Naive thymus-derived CD4-positive, alpha-beta T cell (primary cell): ENCODE measurements at regions not wholly inside any gene's neighbourhood (a gene's known extent, or its start where the extent isn't known, plus 50 kb on each side); places are given as distances from the start of the nearest gene placed in this dataset.

Experiments
- ATAC-seq: fragments of 150-1000 bp; cut with Tn5 transposase; 2 replicates; pipeline ENCODE4 v1.10.0; 2021; ENCODE audit warnings: mild to moderate bottlenecking, moderate library complexity
- CTCF ChIA-PET: fragments of 350-600 bp; sonication (Branson Sonifier 250); formaldehyde crosslinking; loops from one replicate; lab custom pipeline; 2021; ENCODE audit warnings: antibody characterized with exemption; lab: Charles Lee
- POLR2A ChIA-PET: fragments of 350-600 bp; sonication (Branson Sonifier 250); formaldehyde crosslinking; loops from one replicate; lab custom pipeline; 2021; ENCODE audit warnings: antibody characterized with exemption, inconsistent platforms; lab: Charles Lee
- DNase-seq, 9 donors: peaks; one replicate each; pipeline versions ENCODE4 v3.0.0 to v3.0.0-alpha.2; 2020 to 2022; ENCODE audit warnings: mixed read lengths in 1 of 9
- H3K27ac ChIP-seq: one replicate; pipeline ENCODE4 v1.7.0; 2013; ENCODE audit warnings: mild to moderate bottlenecking, low read depth, low read length, moderate library complexity
- H3K27me3 ChIP-seq, 2 donors: one replicate each; pipeline ENCODE4 v1.7.0; 2013; ENCODE audit warnings: low read length in 2 of 2, mild to moderate bottlenecking in 2 of 2, moderate library complexity in 2 of 2; ENCODE audit not compliant: control insufficient read depth in 2 of 2, insufficient read depth in 2 of 2
- H3K36me3 ChIP-seq, 3 experiments: 1 replicate in 2 of 3; 2 replicates in 1 of 3; pipeline ENCODE4 v1.7.0; 2013; ENCODE audit warnings: low read length in 3 of 3, mild to moderate bottlenecking in 3 of 3, moderate library complexity in 1 of 3; ENCODE audit not compliant: insufficient read depth in 3 of 3, control insufficient read depth in 2 of 3
- H3K4me1 ChIP-seq, 2 donors: one replicate each; pipeline ENCODE4 v1.7.0; 2013; ENCODE audit warnings: low read length in 2 of 2, mild to moderate bottlenecking in 2 of 2, moderate library complexity in 1 of 2; ENCODE audit not compliant: control insufficient read depth in 2 of 2, insufficient read depth in 2 of 2
- H3K4me3 ChIP-seq: 2 replicates; pipeline ENCODE4 v1.7.0; 2013; ENCODE audit warnings: mild to moderate bottlenecking, low read length
- H3K9me3 ChIP-seq, 3 experiments: 1 replicate in 2 of 3; 2 replicates in 1 of 3; pipeline ENCODE4 v1.7.0; 2013; ENCODE audit warnings: low read length in 3 of 3; ENCODE audit not compliant: control insufficient read depth in 2 of 3
- H3K27ac Mint-ChIP-seq, 9 donors: one replicate each; pipeline ENCODE4 v1.8.0; 2020 to 2022; ENCODE audit warnings: mixed read lengths in 9 of 9, mild to moderate bottlenecking in 8 of 9, moderate library complexity in 5 of 9, inconsistent platforms in 2 of 9
- H3K27me3 Mint-ChIP-seq, 5 donors: one replicate each; pipeline ENCODE4 v1.8.0; 2021 to 2022; ENCODE audit warnings: mixed read lengths in 5 of 5, mild to moderate bottlenecking in 1 of 5
- H3K36me3 Mint-ChIP-seq, 5 donors: one replicate each; pipeline ENCODE4 v1.8.0; 2020 to 2022; ENCODE audit warnings: mixed read lengths in 5 of 5, mild to moderate bottlenecking in 3 of 5, inconsistent platforms in 1 of 5
- H3K4me1 Mint-ChIP-seq, 7 donors: one replicate each; pipeline ENCODE4 v1.8.0; 2020 to 2022; ENCODE audit warnings: mixed read lengths in 7 of 7, mild to moderate bottlenecking in 3 of 7, inconsistent platforms in 1 of 7
- H3K4me3 Mint-ChIP-seq, 10 donors: one replicate each; pipeline ENCODE4 v1.8.0; 2020 to 2022; ENCODE audit warnings: mild to moderate bottlenecking in 10 of 10, mixed read lengths in 10 of 10, moderate library complexity in 6 of 10, inconsistent platforms in 2 of 10
- H3K9me3 Mint-ChIP-seq, 11 donors: one replicate each; pipeline ENCODE4 v1.8.0; 2020 to 2022; ENCODE audit warnings: mixed read lengths in 11 of 11, mild to moderate bottlenecking in 4 of 11, inconsistent platforms in 1 of 11, moderate library complexity in 1 of 11
- intact Hi-C, 2 donors: fragments of 100-400 bp; cut with micrococcal nuclease; formaldehyde crosslinking; loops; one replicate each; pipeline ENCODE4 v1.15.1; 2023

DNA sequence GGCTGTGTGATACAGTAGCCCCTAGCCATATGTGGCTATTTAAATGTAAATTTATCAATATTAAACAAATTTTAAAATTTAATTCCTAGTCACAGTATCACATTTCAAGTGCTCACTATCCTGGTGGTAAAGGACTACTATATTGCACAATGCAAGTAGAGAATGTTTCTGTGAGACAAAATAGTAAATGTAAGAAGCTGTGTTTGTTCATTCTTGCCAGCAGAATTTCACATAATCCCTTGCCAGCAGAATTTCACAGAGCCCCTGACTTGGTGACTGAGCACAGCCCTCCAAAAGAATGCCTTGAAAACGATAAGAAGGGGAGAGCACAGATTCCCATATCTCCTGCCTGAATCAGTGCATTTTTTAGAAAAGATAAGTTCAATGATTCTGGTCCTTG is 75.9 kb upstream of the SELENOP start:
- H3K36me3 Mint-ChIP-seq = no peaks in the 10 kb centered on the region
- ChIA-PET CTCF (interaction anchor here (1.0 kb wide), 1 partner anchor 223 kb away, joined by 3 read pairs; no protein-coding TSS in a partner anchor), POLR2A (no interaction called here)

DNA sequence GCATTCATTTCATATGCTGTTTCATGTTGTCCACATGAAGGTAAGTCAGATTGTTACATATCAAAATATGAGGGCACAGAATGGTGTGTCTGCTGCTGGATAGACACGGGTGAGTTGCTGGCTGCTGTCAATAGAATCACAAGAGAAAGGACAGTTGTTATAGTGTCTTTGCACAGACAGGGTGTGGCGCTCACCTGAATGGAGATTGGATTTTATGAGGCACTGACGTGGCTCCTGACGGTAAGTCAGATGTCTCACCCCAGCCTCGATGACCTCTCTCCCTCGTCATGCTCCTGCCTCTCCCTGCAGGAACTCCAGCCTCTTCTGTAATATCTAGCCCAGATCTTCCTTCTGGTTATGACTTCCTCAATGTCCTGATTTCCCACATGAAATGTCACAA is 75.4 kb upstream of the SELENOP start:
- ATAC-seq = no peak
- Mint-ChIP-seq H3K4me3 (no peak overlapping the region), H3K27me3 (peaks cover 5 to 31% (median 7%) of the 10 kb centered on the region in 5 donors), H3K27ac (no peak overlapping the region), H3K9me3 (no peaks in the 10 kb centered on the region), H3K36me3 (no peaks in the 10 kb centered on the region), H3K4me1 (no peaks in the 10 kb centered on the region)
- Histone ChIP-seq H3K4me1 (no peaks in the 10 kb centered on the region), H3K27ac (no peak overlapping the region), H3K9me3 (no peaks in the 10 kb centered on the region), H3K36me3 (no peaks in the 10 kb centered on the region), H3K4me3 (no peak overlapping the region), H3K27me3 (no peaks in the 10 kb centered on the region)
- DNase-seq = no peak
- intact Hi-C loops = loop anchor here in 1 of 2 donors (10.0 kb wide), 1 partner anchor 302 kb away; no protein-coding TSS in a partner anchor
- CTCF ChIA-PET = interaction anchor here (1.0 kb wide), 1 partner anchor 223 kb away, joined by 3 read pairs; no protein-coding TSS in a partner anchor
- POLR2A ChIA-PET = no interaction called here

More for the DNA sequence above, 75.9 kb upstream of the SELENOP start:
- Mint-ChIP-seq H3K27me3 (peaks cover 5 to 34% (median 7%) of the 10 kb centered on the region in 5 donors), H3K4me3 (no peak overlapping the region), H3K9me3 (no peaks in the 10 kb centered on the region), H3K4me1 (no peaks in the 10 kb centered on the region), H3K27ac (no peak overlapping the region)
- Histone ChIP-seq H3K4me1 (no peaks in the 10 kb centered on the region), H3K27me3 (no peaks in the 10 kb centered on the region), H3K27ac (no peak overlapping the region), H3K36me3 (no peaks in the 10 kb centered on the region), H3K9me3 (no peaks in the 10 kb centered on the region), H3K4me3 (no peak overlapping the region)
- no peak for DNase-seq
- no peak for ATAC-seq
- intact Hi-C loops = loop anchor here in 1 of 2 donors (10.0 kb wide), 1 partner anchor 303 kb away; no protein-coding TSS in a partner anchor

DNA sequence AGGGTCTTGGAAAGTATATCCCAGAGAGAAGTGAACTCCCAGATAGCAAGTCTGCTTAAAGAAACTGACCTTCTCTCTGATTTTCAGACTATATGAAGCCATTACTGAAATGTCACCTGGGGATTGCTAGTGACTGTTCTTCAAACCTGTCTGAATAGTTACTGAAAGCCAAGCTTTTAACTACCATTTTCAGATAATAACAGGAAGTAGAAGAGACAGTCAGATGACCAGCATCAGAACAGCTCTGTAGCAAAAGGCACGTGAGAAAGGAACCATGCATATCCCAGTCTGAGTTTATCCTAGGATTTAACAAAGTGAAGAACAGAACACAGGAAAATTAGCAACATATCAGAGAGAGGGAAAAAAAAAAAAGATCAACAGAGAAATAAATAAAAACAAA is 74.9 kb upstream of the SELENOP start:
- H3K27ac Mint-ChIP-seq = no peak overlapping the region
- CTCF ChIA-PET = no interaction called here
- ATAC-seq = no peak

DNA sequence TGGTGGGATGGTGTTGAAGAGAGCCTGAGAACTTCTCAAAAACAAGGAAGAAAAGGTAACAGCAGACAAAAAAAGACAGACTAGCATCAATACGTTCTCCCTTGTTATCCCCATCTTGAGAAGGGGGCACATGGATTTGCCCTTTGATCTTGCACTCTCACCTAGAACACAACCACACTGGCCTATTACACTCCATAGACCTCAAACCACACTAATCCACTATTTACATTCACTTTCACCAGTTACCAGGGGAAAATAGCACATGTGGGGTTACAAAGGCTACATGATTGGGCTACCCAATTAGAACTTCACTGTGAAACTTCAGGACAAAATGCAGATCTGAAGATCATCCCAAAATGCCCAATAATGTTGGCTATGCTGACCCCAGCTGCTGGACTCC is 72.6 kb upstream of the SELENOP start:
- CTCF ChIA-PET = no interaction called here
- ATAC-seq = no peak
- Histone ChIP-seq H3K27ac (no peak overlapping the region), H3K27me3 (no peaks in the 10 kb centered on the region), H3K4me1 (no peaks in the 10 kb centered on the region), H3K4me3 (no peak overlapping the region), H3K36me3 (no peaks in the 10 kb centered on the region), H3K9me3 (no peaks in the 10 kb centered on the region)
- no peaks in the 10 kb centered on the region for H3K4me1 Mint-ChIP-seq
- DNase-seq = no peak
- no peaks in the 10 kb centered on the region for H3K36me3 Mint-ChIP-seq
- no peaks in the 10 kb centered on the region for H3K9me3 Mint-ChIP-seq
- intact Hi-C loops = loop anchor here in 1 of 2 donors (10.0 kb wide), 1 partner anchor 300 kb away; no protein-coding TSS in a partner anchor
- no peak overlapping the region for H3K4me3 Mint-ChIP-seq
- peaks cover 5 to 20% (median 7%) of the 10 kb centered on the region in 5 donors for H3K27me3 Mint-ChIP-seq
- POLR2A ChIA-PET = no interaction called here
- H3K27ac Mint-ChIP-seq = no peak overlapping the region

More for the DNA sequence above, 74.9 kb upstream of the SELENOP start:
- Mint-ChIP-seq H3K27me3 (peaks cover 5 to 29% (median 7%) of the 10 kb centered on the region in 5 donors), H3K9me3 (no peaks in the 10 kb centered on the region), H3K4me3 (no peak overlapping the region), H3K4me1 (no peaks in the 10 kb centered on the region), H3K36me3 (no peaks in the 10 kb centered on the region)
- Histone ChIP-seq H3K4me3 (no peak overlapping the region), H3K27me3 (no peaks in the 10 kb centered on the region), H3K27ac (no peak overlapping the region), H3K9me3 (no peaks in the 10 kb centered on the region), H3K36me3 (no peaks in the 10 kb centered on the region), H3K4me1 (no peaks in the 10 kb centered on the region)
- intact Hi-C loops = loop anchor here in 1 of 2 donors (10.0 kb wide), 1 partner anchor 302 kb away; no protein-coding TSS in a partner anchor
- no peak for DNase-seq
- POLR2A ChIA-PET = no interaction called here

DNA sequence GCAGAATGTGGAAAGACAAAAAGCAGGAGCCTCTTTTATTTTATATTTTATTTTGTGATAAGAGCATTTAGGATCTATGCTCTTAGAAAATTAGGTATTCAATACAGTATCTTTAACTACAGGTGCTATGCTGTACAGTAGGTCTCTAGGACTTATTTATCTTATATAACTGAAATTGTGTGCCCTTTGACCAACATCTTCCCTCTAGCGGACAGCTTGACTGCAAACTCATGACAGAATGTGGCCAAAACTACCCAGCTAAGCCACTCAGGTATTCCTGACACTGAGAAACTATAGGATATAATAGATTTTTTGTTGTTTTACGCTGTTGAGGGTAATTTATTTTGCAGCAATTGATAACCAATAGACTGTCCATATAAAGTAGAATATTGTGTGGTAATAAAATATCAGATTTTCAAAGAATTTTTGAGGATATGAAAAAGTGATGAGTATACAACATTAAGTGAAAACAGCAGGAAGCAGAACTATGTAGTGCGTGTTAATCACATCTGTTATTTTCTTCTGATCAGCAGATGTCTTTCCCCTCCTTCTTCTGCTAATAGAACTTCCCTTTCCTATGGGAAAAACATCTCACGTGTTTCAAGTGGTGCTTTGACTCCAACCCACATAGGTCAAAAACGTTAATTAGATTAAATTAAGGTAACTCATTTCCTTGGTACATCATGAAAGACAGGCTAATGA is 69.9 kb upstream of the SELENOP start:
- no peaks in the 10 kb centered on the region for H3K9me3 Mint-ChIP-seq
- H3K4me1 Mint-ChIP-seq = peaks cover 0 to 2% (median 1%) of the 10 kb centered on the region in 7 donors
- H3K36me3 ChIP-seq = no peaks in the 10 kb centered on the region
- no peaks in the 10 kb centered on the region for H3K4me1 ChIP-seq
- no peaks in the 10 kb centered on the region for H3K36me3 Mint-ChIP-seq
- no peak overlapping the region for H3K27ac ChIP-seq
- ATAC-seq = no peak
- CTCF ChIA-PET = no interaction called here
- H3K9me3 ChIP-seq = no peaks in the 10 kb centered on the region
- intact Hi-C loops = loop anchor here in 1 of 2 donors (10.0 kb wide), 1 partner anchor 297 kb away; no protein-coding TSS in a partner anchor
- no peak overlapping the region for H3K4me3 ChIP-seq
- no peak for DNase-seq
- H3K27me3 ChIP-seq = no peaks in the 10 kb centered on the region
- POLR2A ChIA-PET = no interaction called here
- H3K27me3 Mint-ChIP-seq = peaks cover 0 to 10% (median 0%) of the 10 kb centered on the region in 5 donors
- no peak overlapping the region for H3K4me3 Mint-ChIP-seq
- no peak overlapping the region for H3K27ac Mint-ChIP-seq

DNA sequence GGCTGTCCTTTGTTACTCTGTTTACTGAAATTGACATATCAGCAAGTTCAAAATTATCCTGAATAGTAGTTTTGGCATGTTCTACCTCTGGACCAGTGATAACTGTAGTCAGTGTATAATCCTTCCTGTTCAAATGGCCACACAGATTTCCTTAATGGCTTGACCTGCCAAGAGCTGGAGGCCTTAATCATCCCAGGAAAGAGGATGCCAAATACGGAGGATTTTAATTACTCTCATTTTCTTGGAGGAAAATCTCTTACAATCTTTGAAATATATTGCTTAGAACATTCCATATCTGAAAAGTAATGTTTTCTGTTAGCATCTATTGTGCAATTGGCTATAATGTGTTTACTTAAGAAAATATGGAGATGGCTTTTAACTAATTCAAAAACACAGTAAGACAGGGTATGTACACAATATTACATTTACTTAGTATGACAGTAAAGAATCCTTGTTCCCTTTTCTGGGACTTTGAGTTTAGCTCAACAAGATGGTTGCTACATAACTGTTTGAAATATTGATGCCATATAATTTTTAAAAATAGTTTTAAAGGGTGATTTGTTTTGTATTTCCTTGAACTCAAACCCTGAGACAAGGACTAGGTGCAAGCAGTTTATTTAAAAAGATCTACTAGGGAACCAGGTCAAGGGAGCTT is 68.9 kb upstream of the SELENOP start:
- H3K9me3 ChIP-seq = no peaks in the 10 kb centered on the region
- no peaks in the 10 kb centered on the region for H3K9me3 Mint-ChIP-seq
- no peak for ATAC-seq
- CTCF ChIA-PET = no interaction called here
- H3K4me1 Mint-ChIP-seq = peaks cover 0 to 9% (median 6%) of the 10 kb centered on the region in 7 donors
- POLR2A ChIA-PET = no interaction called here
- H3K27me3 Mint-ChIP-seq = peaks cover 0 to 10% (median 0%) of the 10 kb centered on the region in 5 donors
- no peaks in the 10 kb centered on the region for H3K27me3 ChIP-seq
- H3K36me3 ChIP-seq = no peaks in the 10 kb centered on the region
- no peak overlapping the region for H3K4me3 Mint-ChIP-seq
- no peak overlapping the region for H3K4me3 ChIP-seq
- H3K36me3 Mint-ChIP-seq = no peaks in the 10 kb centered on the region
- DNase-seq = no peak
- no peak overlapping the region for H3K27ac Mint-ChIP-seq
- intact Hi-C loops = loop anchor here in 1 of 2 donors (10.0 kb wide), 1 partner anchor 296 kb away; no protein-coding TSS in a partner anchor
- no peaks in the 10 kb centered on the region for H3K4me1 ChIP-seq
- no peak overlapping the region for H3K27ac ChIP-seq
